SK-N-SH treated with all-trans-retinoic acid at 6 μM for 48 hours (cell line): ENCODE measurements at regions not wholly inside any gene's neighbourhood (a gene's known extent, or its start where the extent isn't known, plus 50 kb on each side); places are given as distances from the start of the nearest gene placed in this dataset.

Source experiments
- ARNTL ChIP-seq: fragments of 450-650 bp; formaldehyde crosslinking; IDR thresholded peaks from 2 replicates; pipeline ENCODE4 v1.5.0; 2020; ENCODE audit warnings: low read depth, mild to moderate bottlenecking, moderate library complexity, borderline replicate concordance
- CSDC2 ChIP-seq: fragments of 250-450 bp; sonication (Bioruptor Pico); IDR thresholded peaks from 2 replicates; pipeline ENCODE4 v1.5.0; 2020; ENCODE audit warnings: mild to moderate bottlenecking, moderate library complexity
- ESRRG ChIP-seq: fragments of 250-450 bp; sonication (Bioruptor Pico); IDR thresholded peaks from 2 replicates; pipeline ENCODE4 v1.6.1; 2021; ENCODE audit warnings: mild to moderate bottlenecking
- ISL1 ChIP-seq: fragments of 250-450 bp; sonication (Bioruptor Pico); IDR thresholded peaks from 2 replicates; pipeline ENCODE4 v2.1.2; 2022; ENCODE audit warnings: mild to moderate bottlenecking, moderate library complexity
- PATZ1 ChIP-seq: fragments of 250-450 bp; sonication (Bioruptor Pico); IDR thresholded peaks from 2 replicates; pipeline ENCODE4 v1.8.0; 2020; ENCODE audit warnings: mild to moderate bottlenecking, moderate library complexity, borderline replicate concordance
- SNAI2 ChIP-seq: fragments of 250-450 bp; sonication (Bioruptor Pico); IDR thresholded peaks from 2 replicates; pipeline ENCODE4 v1.5.0; 2020; ENCODE audit warnings: mild to moderate bottlenecking, moderate library complexity
- TCF4 ChIP-seq: fragments of 250-450 bp; sonication (Bioruptor Pico); IDR thresholded peaks from 2 replicates; pipeline ENCODE4 v1.8.0; 2021; ENCODE audit warnings: mild to moderate bottlenecking, moderate library complexity, borderline replicate concordance
- ZFP3 ChIP-seq: fragments of 250-450 bp; sonication (Bioruptor Pico); IDR thresholded peaks from 2 replicates; pipeline ENCODE4 v1.5.0; 2020; ENCODE audit warnings: mild to moderate bottlenecking, moderate library complexity
- ZFP30 ChIP-seq: fragments of 450-650 bp; formaldehyde crosslinking; IDR thresholded peaks from 2 replicates; pipeline ENCODE4 v1.5.0; 2022; ENCODE audit warnings: mild to moderate bottlenecking, moderate library complexity
- TF ChIP-seq, protein P1 (sequence below): fragments of 250-450 bp; sonication (Bioruptor Pico); IDR thresholded peaks from 2 replicates; pipeline ENCODE4 v1.5.0; 2020; ENCODE audit warnings: mild to moderate bottlenecking, moderate library complexity
- TF ChIP-seq, protein P2 (sequence below): fragments of 250-450 bp; sonication (Bioruptor Pico); IDR thresholded peaks from 2 replicates; pipeline ENCODE4 v1.5.1; 2020; ENCODE audit warnings: low read depth, mild to moderate bottlenecking, moderate library complexity

DNA sequence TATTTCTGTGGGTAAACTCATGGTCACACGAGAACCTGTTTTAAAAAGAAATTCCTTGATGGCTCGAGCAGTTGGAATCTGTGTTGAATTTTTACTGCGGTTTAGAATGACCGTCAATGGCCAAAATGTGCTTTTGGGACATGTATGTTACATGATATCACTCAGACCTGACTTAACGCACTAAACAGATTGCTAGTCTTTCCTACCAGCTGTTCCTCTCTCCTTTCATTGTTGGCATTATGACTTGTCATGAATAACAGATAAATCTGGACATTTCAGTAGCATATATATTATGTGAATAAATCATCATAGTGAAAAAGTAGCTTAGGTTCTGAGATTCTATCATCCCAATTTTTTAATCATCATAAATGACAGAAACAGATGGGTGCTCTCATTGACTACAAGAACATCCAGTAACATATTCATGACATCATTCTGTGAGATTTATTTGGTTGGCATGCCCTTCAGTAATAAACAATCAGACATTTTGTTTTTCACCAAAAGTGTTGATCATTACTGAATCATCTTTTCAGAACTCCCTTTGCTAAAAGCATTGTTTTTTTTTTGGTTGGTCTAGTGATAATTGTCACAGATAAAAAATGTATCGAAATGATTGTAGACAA lies 57.9 kb upstream of the NAV3 start:
- no peak for TF ChIP-seq PATZ1 (CRISPR knock-in tag)
- TF ChIP-seq TCF4, result no peak
- no peak for TF ChIP-seq CSDC2 (CRISPR knock-in tag)
- no peak for TF ChIP-seq ARNTL
- TF ChIP-seq SNAI2, result no peak
- TF ChIP-seq, protein P1, sequence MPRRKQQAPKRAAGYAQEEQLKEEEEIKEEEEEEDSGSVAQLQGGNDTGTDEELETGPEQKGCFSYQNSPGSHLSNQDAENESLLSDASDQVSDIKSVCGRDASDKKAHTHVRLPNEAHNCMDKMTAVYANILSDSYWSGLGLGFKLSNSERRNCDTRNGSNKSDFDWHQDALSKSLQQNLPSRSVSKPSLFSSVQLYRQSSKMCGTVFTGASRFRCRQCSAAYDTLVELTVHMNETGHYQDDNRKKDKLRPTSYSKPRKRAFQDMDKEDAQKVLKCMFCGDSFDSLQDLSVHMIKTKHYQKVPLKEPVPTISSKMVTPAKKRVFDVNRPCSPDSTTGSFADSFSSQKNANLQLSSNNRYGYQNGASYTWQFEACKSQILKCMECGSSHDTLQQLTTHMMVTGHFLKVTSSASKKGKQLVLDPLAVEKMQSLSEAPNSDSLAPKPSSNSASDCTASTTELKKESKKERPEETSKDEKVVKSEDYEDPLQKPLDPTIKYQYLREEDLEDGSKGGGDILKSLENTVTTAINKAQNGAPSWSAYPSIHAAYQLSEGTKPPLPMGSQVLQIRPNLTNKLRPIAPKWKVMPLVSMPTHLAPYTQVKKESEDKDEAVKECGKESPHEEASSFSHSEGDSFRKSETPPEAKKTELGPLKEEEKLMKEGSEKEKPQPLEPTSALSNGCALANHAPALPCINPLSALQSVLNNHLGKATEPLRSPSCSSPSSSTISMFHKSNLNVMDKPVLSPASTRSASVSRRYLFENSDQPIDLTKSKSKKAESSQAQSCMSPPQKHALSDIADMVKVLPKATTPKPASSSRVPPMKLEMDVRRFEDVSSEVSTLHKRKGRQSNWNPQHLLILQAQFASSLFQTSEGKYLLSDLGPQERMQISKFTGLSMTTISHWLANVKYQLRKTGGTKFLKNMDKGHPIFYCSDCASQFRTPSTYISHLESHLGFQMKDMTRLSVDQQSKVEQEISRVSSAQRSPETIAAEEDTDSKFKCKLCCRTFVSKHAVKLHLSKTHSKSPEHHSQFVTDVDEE (CRISPR knock-in tag), result no peak
- TF ChIP-seq ESRRG (CRISPR knock-in tag), result no peak
- TF ChIP-seq ISL1 (CRISPR knock-in tag), result no peak
- no peak for TF ChIP-seq ZFP3 (CRISPR knock-in tag)
- TF ChIP-seq, protein P2, sequence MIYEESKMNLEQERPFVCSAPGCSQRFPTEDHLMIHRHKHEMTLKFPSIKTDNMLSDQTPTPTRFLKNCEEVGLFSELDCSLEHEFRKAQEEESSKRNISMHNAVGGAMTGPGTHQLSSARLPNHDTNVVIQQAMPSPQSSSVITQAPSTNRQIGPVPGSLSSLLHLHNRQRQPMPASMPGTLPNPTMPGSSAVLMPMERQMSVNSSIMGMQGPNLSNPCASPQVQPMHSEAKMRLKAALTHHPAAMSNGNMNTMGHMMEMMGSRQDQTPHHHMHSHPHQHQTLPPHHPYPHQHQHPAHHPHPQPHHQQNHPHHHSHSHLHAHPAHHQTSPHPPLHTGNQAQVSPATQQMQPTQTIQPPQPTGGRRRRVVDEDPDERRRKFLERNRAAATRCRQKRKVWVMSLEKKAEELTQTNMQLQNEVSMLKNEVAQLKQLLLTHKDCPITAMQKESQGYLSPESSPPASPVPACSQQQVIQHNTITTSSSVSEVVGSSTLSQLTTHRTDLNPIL, result no peak
- TF ChIP-seq ZFP30 (CRISPR knock-in tag), result no peak
